Ovary (tissue), 7 donors: ENCODE measurements at regions not wholly inside any gene's neighbourhood (a gene's known extent, or its start where the extent isn't known, plus 50 kb on each side); places are given as distances from the start of the nearest gene placed in this dataset.

Experiments
- DNase-seq, 5 donors: peaks; one replicate each; pipeline ENCODE4 v3.0.0-alpha.2; 2019 to 2020
- H3K27ac ChIP-seq, 2 donors: fragments of 200-600 bp; one replicate each; pipeline versions ENCODE4 v1.5.1 to v1.8.0; 2019 to 2022
- H3K27me3 ChIP-seq: fragments of 200-600 bp; one replicate; pipeline ENCODE4 v1.8.0; 2022
- H3K36me3 ChIP-seq: fragments of 200-600 bp; sonication (generic); one replicate; pipeline ENCODE4 v1.5.1; 2019
- H3K4me1 ChIP-seq: one replicate; pipeline ENCODE4 v1.8.1; 2013; ENCODE audit warnings: mild to moderate bottlenecking, moderate library complexity; ENCODE audit not compliant: insufficient read depth
- H3K4me3 ChIP-seq: fragments of 200-600 bp; sonication (generic); one replicate; pipeline ENCODE4 v1.5.1; 2017
- H3K9me3 ChIP-seq, 2 donors: fragments of 200-600 bp in 1 of 2; sonication (generic) in 1 of 2; one replicate each; pipeline versions ENCODE4 v1.5.1 to v1.8.1; 2013 to 2019; ENCODE audit warnings: mild to moderate bottlenecking in 1 of 2, moderate library complexity in 1 of 2
- CTCF ChIP-seq, 3 donors: fragments of 450-650 bp in 2 of 3; fragments of 200-600 bp in 1 of 3; IDR thresholded peaks; one replicate each; pipeline versions ENCODE4 v1.5.1 to v1.8.0; 2016 to 2022; ENCODE audit warnings: antibody characterized with exemption in 3 of 3, mild to moderate bottlenecking in 1 of 3
- EP300 ChIP-seq: sonication (generic); formaldehyde crosslinking; IDR thresholded peaks from one replicate; pipeline ENCODE4 v1.6.1; 2017; ENCODE audit warnings: antibody characterized with exemption
- POLR2A ChIP-seq: fragments of 450-650 bp; IDR thresholded peaks from one replicate; pipeline ENCODE4 v1.6.1; 2017; ENCODE audit warnings: antibody characterized with exemption, mild to moderate bottlenecking, moderate library complexity
- WGBS, 3 donors: extraction: QIAGEN DNeasy Blood & Tissue Kit in 1 of 3; methylation state at CpG; one replicate each; pipeline versions ENCODE4 v1.1.5 to v1.1.7; 2013 to 2017; 5-methylcytosine and 5-hydroxymethylcytosine counted together
- intact Hi-C, 4 donors: fragments of 100-400 bp; cut with DNase I; formaldehyde crosslinking; loops; one replicate each; pipeline versions ENCODE4 v1.11.0 to v1.15.1; 2022 to 2023
- donor health status: DM: no; HTN: no; CAD: no; lungs with moderate emphysema.
- donor health status: DM: no; HTN: no; CAD: no.
- donor health status: Bipolar disorder and iron deficiency.
- donor health status: DM: no; HTN: no; CAD: no.
- donor health status: DM: yes; HTN: yes; CAD: no.

DNA sequence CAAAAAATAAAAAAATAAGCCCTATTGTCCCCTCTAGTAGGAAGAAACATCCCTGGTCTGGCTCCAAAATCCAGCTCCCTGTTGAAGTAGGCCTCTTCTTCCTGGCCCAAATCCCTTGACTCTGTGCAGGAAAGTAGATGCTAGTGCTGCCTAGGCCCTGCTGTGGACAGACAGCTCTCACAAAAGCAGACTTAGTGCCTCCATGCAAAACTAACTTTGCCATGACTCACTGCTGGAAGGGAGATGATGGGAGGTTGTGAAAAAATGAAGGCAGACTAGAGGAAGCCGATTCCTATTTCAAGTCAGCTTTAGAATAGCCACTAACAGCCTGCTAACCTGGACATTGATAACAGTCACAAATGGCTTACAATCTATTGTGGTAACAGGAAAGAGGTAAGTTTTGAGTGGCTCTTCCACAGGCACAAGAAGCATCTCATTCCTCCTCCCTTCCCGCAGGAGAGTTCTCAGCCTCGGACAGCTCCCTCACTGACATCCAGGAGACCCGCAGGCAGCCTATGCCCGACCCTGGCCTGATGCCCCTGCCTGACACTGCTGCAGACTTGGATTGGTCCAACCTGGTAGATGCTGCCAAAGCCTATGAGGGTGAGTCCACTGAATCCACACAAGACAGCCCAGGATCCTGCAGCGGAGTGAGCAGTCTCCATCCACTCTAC, 198.9 kb upstream of the RGS6 start:
- Histone ChIP-seq H3K4me1 (no peaks in the 10 kb centered on the region), H3K27ac (no peak overlapping the region), H3K36me3 (no peaks in the 10 kb centered on the region), H3K27me3 (no peaks in the 10 kb centered on the region), H3K9me3 (no peaks in the 10 kb centered on the region), H3K4me3 (no peak overlapping the region)
- no peak for DNase-seq
- intact Hi-C loops = no loop called here
- 90 to 93% (median 90%) methylated on average over 6 of the region's 6 CpGs for WGBS, 3 donors
- no peak for TF ChIP-seq POLR2A
- TF ChIP-seq CTCF (IDR thresholded peaks at IDR 0.05) = no peak
- no peak for TF ChIP-seq EP300

DNA sequence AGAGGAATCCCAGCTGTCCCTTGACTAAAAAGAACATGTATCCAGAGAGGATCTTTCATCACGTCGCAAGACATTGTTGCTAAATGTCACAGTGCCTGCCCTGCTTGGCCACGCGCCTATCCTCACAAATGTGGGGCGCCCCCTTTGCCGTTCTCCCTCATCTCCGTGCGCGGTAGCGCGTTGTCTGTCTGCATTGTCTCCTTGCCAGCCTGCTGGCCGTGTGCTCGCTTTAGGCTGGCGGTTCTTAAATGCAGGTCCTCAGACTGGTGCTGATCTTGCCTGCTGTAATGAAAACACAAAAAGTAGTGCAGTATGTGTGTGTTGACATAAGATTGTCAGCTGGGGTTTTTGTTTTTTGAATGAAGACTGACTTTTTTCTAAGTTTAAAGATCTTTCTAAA, 198.2 kb upstream of the RGS6 start:
- DNase-seq = no peak
- 94 to 95% (median 94%) methylated on average over 14 of the region's 14 CpGs for WGBS, 3 donors
- Histone ChIP-seq H3K4me3 (no peak overlapping the region), H3K27me3 (no peaks in the 10 kb centered on the region), H3K4me1 (no peaks in the 10 kb centered on the region), H3K36me3 (no peaks in the 10 kb centered on the region), H3K9me3 (no peaks in the 10 kb centered on the region), H3K27ac (no peak overlapping the region)
- intact Hi-C loops = no loop called here
- TF ChIP-seq EP300 (no peak), CTCF (IDR thresholded peaks at IDR 0.05) (no peak), POLR2A (no peak)

- WGBS, 3 donors = 76 to 94% (median 94%) methylated on average over 2 of the region's 2 CpGs
- intact Hi-C loops = no loop called here
These were observed 197.3 kb upstream of the RGS6 start for GRCh38 chr14:71734885-71735284.

GRCh38 chr14:71737760-71738159, 194.5 kb upstream of the RGS6 start:
- H3K36me3 ChIP-seq = no peaks in the 10 kb centered on the region
- H3K27ac ChIP-seq = no peak overlapping the region
- no peaks in the 10 kb centered on the region for H3K9me3 ChIP-seq
- intact Hi-C loops = no loop called here
- WGBS, 3 donors = 19 to 27% (median 23%) methylated on average over 3 of the region's 3 CpGs
- H3K27me3 ChIP-seq = no peaks in the 10 kb centered on the region
- DNase-seq = no peak
- H3K4me3 ChIP-seq = no peak overlapping the region
- TF ChIP-seq POLR2A (no peak), EP300 (no peak), CTCF (IDR thresholded peaks at IDR 0.05) (no peak)
- H3K4me1 ChIP-seq = no peaks in the 10 kb centered on the region

More at GRCh38 chr14:71734885-71735284, 197.3 kb upstream of the RGS6 start:
- no peak for DNase-seq
- Histone ChIP-seq H3K27me3 (no peaks in the 10 kb centered on the region), H3K36me3 (no peaks in the 10 kb centered on the region), H3K4me3 (no peak overlapping the region), H3K4me1 (no peaks in the 10 kb centered on the region), H3K27ac (no peak overlapping the region), H3K9me3 (no peaks in the 10 kb centered on the region)
- no peak for TF ChIP-seq CTCF (IDR thresholded peaks at IDR 0.05)
- no peak for TF ChIP-seq POLR2A
- no peak for TF ChIP-seq EP300
